ENCODE measurements at regions not wholly inside any gene's neighbourhood (a gene's known extent, or its start where the extent isn't known, plus 50 kb on each side); places are given as distances from the start of the nearest gene placed in this dataset.

- Histone ChIP-seq H3K4me3 (no peak overlapping the region), H3K4me1 (peaks cover 5% of the 10 kb centered on the region), H3K27me3 (no peaks in the 10 kb centered on the region), H3K9me3 (replicated peaks) (no peaks in the 10 kb centered on the region), H3K27ac (no peak overlapping the region), H3K36me3 (no peaks in the 10 kb centered on the region)
- DNase-seq = peak in 1 of 2 experiments; percentile 19
These were observed 163.9 kb downstream of the ZNF608 start for GRCh38 chr5:124582561-124582840.

GRCh38 chr5:124581738-124582560, 164.5 kb downstream of the ZNF608 start:
- peak in 1 of 2 experiments; percentile 37 for DNase-seq
- H3K9me3 ChIP-seq (replicated peaks) = no peaks in the 10 kb centered on the region
- no peaks in the 10 kb centered on the region for H3K36me3 ChIP-seq
- H3K4me3 ChIP-seq = no peak overlapping the region
- peaks cover 5% of the 10 kb centered on the region for H3K4me1 ChIP-seq
- no peaks in the 10 kb centered on the region for H3K27me3 ChIP-seq
- no peak overlapping the region for H3K27ac ChIP-seq

GRCh38 chr5:124580925-124581737, 165.3 kb downstream of the ZNF608 start:
- Histone ChIP-seq H3K36me3 (no peaks in the 10 kb centered on the region), H3K4me3 (no peak overlapping the region), H3K27ac (no peak overlapping the region), H3K4me1 (peaks cover 5% of the 10 kb centered on the region), H3K27me3 (no peaks in the 10 kb centered on the region), H3K9me3 (replicated peaks) (no peaks in the 10 kb centered on the region)
- peak in 1 of 2 experiments; percentile 10 for DNase-seq

GRCh38 chr5:124580512-124580911, 165.9 kb downstream of the ZNF608 start:
- Histone ChIP-seq H3K4me3 (no peak overlapping the region), H3K9me3 (replicated peaks) (no peaks in the 10 kb centered on the region), H3K27me3 (no peaks in the 10 kb centered on the region), H3K27ac (no peak overlapping the region), H3K36me3 (no peaks in the 10 kb centered on the region), H3K4me1 (peaks cover 5% of the 10 kb centered on the region)
- no peak for DNase-seq

GRCh38 chr5:124576848-124577409, 169.5 kb downstream of the ZNF608 start:
- DNase-seq = no peak
- Histone ChIP-seq H3K4me3 (no peak overlapping the region), H3K9me3 (replicated peaks) (no peaks in the 10 kb centered on the region), H3K4me1 (no peaks in the 10 kb centered on the region), H3K36me3 (no peaks in the 10 kb centered on the region), H3K27me3 (no peaks in the 10 kb centered on the region), H3K27ac (no peak overlapping the region)

GRCh38 chr5:124575725-124576124, 170.7 kb downstream of the ZNF608 start:
- H3K9me3 ChIP-seq (replicated peaks) = no peaks in the 10 kb centered on the region
- no peaks in the 10 kb centered on the region for H3K36me3 ChIP-seq
- H3K27me3 ChIP-seq = no peaks in the 10 kb centered on the region
- no peak for DNase-seq
- no peak overlapping the region for H3K27ac ChIP-seq
- no peak overlapping the region for H3K4me3 ChIP-seq
- H3K4me1 ChIP-seq = no peaks in the 10 kb centered on the region

GRCh38 chr5:124574521-124575436, 171.7 kb downstream of the ZNF608 start:
- no peak overlapping the region for H3K4me3 ChIP-seq
- H3K27me3 ChIP-seq = no peaks in the 10 kb centered on the region
- H3K4me1 ChIP-seq = no peaks in the 10 kb centered on the region
- H3K9me3 ChIP-seq (replicated peaks) = no peaks in the 10 kb centered on the region
- H3K27ac ChIP-seq = no peak overlapping the region
- no peaks in the 10 kb centered on the region for H3K36me3 ChIP-seq
- DNase-seq = no peak

GRCh38 chr5:124572971-124573370, 173.5 kb downstream of the ZNF608 start:
- Histone ChIP-seq H3K4me3 (no peak overlapping the region), H3K27me3 (no peaks in the 10 kb centered on the region), H3K9me3 (replicated peaks) (no peaks in the 10 kb centered on the region), H3K4me1 (no peaks in the 10 kb centered on the region), H3K27ac (no peak overlapping the region), H3K36me3 (no peaks in the 10 kb centered on the region)
- no peak for DNase-seq

- Histone ChIP-seq H3K9me3 (replicated peaks) (no peaks in the 10 kb centered on the region), H3K36me3 (no peaks in the 10 kb centered on the region), H3K27ac (no peak overlapping the region), H3K4me1 (no peaks in the 10 kb centered on the region), H3K27me3 (no peaks in the 10 kb centered on the region), H3K4me3 (no peak overlapping the region)
- no peak for DNase-seq
These were observed 176.0 kb downstream of the ZNF608 start for GRCh38 chr5:124570285-124571035.

- Histone ChIP-seq H3K27ac (no peak overlapping the region), H3K4me1 (no peaks in the 10 kb centered on the region), H3K4me3 (no peak overlapping the region), H3K9me3 (replicated peaks) (no peaks in the 10 kb centered on the region), H3K36me3 (no peaks in the 10 kb centered on the region), H3K27me3 (no peaks in the 10 kb centered on the region)
- no peak for DNase-seq
These were observed 179.5 kb downstream of the ZNF608 start for GRCh38 chr5:124566875-124567450.

GRCh38 chr5:124561451-124561850, 185.0 kb downstream of the ZNF608 start:
- Histone ChIP-seq H3K4me3 (no peak overlapping the region), H3K4me1 (no peaks in the 10 kb centered on the region)
- no peak for DNase-seq

GRCh38 chr5:124560370-124560769, 186.1 kb downstream of the ZNF608 start:
- Histone ChIP-seq H3K27ac (no peak overlapping the region), H3K4me1 (no peaks in the 10 kb centered on the region), H3K4me3 (no peak overlapping the region), H3K9me3 (replicated peaks) (no peaks in the 10 kb centered on the region), H3K27me3 (no peaks in the 10 kb centered on the region), H3K36me3 (no peaks in the 10 kb centered on the region)
- DNase-seq = no peak

More at GRCh38 chr5:124561451-124561850, 185.0 kb downstream of the ZNF608 start:
- no peaks in the 10 kb centered on the region for H3K36me3 ChIP-seq
- no peaks in the 10 kb centered on the region for H3K27me3 ChIP-seq
- H3K27ac ChIP-seq = no peak overlapping the region
- H3K9me3 ChIP-seq (replicated peaks) = no peaks in the 10 kb centered on the region

- no peaks in the 10 kb centered on the region for H3K4me1 ChIP-seq
- no peak overlapping the region for H3K4me3 ChIP-seq
- no peaks in the 10 kb centered on the region for H3K27me3 ChIP-seq
- no peak overlapping the region for H3K27ac ChIP-seq
- no peak for DNase-seq
- H3K9me3 ChIP-seq (replicated peaks) = no peaks in the 10 kb centered on the region
- H3K36me3 ChIP-seq = no peaks in the 10 kb centered on the region
These were observed 188.7 kb downstream of the ZNF608 start for GRCh38 chr5:124557761-124558160.

Data from SJCRH30 (cell line).